GM12875 (cell line): ENCODE measurements at regions not wholly inside any gene's neighbourhood (a gene's known extent, or its start where the extent isn't known, plus 50 kb on each side); places are given as distances from the start of the nearest gene placed in this dataset.

Source experiments
- H3K4me3 ChIP-seq: one replicate; pipeline ENCODE4 v1.5.1; 2011; ENCODE audit warnings: low read depth, low read length, control low read depth
- CTCF ChIP-seq: IDR thresholded peaks from 2 replicates; pipeline ENCODE4 v1.5.1; 2011; ENCODE audit warnings: low read depth, mild to moderate bottlenecking, control low read depth, inconsistent platforms, low read length, moderate library complexity, borderline replicate concordance; ENCODE audit not compliant: insufficient read depth

DNA sequence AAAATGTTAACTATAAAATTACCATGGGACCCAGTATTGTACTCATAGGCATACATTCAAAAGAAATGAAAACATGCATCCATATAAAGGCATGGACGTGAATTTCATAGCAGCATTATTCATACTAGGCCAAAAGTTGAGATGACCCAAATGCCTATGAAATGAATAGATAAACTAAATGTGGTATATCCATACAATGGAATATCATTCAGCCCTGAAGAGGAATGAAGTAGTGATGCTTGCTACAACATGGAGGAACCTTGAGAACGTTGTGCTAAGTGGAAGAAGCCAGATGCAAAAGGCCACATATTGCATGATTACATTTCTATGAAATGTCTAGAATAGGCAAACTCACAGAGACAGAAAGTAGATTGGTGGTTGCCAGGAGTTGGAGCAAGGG lies 127.1 kb upstream of the IPO9 start:
- H3K4me3 ChIP-seq = no peak overlapping the region
- no peak for TF ChIP-seq CTCF

- TF ChIP-seq CTCF = no peak
- no peak overlapping the region for H3K4me3 ChIP-seq
Measured at GRCh38 chr1:201702936-201703335, 126.0 kb upstream of the IPO9 start.

GRCh38 chr1:201703621-201704438 lies 125.1 kb upstream of the IPO9 start:
- peak; percentile 92 for TF ChIP-seq CTCF
- H3K4me3 ChIP-seq = no peak overlapping the region

- no peak overlapping the region for H3K4me3 ChIP-seq
- TF ChIP-seq CTCF = no peak
Measured at GRCh38 chr1:201704439-201704792, 124.5 kb upstream of the IPO9 start.

DNA sequence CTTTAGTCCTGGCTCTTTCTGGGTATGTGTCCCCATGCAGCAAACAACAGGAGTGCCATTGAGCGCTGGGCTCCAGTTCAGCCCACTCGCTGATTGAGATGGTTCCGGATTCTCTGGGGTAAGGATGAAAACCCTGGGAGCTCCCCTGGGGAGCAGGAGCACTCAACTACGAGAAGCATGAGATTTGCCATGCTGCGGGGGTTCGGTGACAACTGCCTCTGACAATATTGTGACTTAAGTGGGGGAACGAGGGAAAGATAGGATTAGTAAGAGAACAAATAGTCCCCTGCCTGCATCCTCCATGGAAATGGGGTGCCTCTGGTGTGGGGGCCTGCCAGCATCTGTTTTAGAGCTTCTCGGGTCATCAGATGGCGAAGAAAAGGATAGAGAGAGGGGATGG lies 123.6 kb upstream of the IPO9 start:
- H3K4me3 ChIP-seq = no peak overlapping the region
- TF ChIP-seq CTCF = no peak

DNA sequence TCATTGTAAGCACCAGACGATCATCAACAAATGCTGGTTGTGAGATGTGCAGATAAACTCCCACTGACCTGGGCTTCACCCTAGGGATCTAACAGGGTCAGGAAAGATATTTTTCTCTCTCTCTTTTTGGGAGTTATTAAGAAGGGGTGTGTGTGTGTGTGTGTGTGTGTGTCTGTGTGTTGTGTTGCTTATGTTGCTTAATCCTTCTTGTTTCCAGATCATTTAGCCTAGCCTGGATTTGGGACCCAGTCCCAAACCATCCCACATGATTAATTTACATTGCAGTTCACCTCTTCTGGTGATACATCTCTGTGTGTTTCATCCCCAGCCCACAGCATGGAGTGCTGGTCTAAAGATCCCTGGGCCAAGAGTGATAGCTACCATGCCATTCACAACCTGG lies 122.8 kb upstream of the IPO9 start:
- no peak overlapping the region for H3K4me3 ChIP-seq
- no peak for TF ChIP-seq CTCF

- TF ChIP-seq CTCF = no peak
- no peak overlapping the region for H3K4me3 ChIP-seq
Measured at GRCh38 chr1:201707027-201707426, 121.9 kb upstream of the IPO9 start.
